IMR-90 (cell line): ENCODE measurements at regions not wholly inside any gene's neighbourhood (a gene's known extent, or its start where the extent isn't known, plus 50 kb on each side); places are given as distances from the start of the nearest gene placed in this dataset.

Experiments used
- ATAC-seq: fragments of 200-7000 bp; cut with Tn5 transposase; 2 replicates; pipeline ENCODE4 v1.9.1; 2020; ENCODE audit warnings: low read depth, mild to moderate bottlenecking, moderate library complexity
- BruUV-seq: library from RNA; stranded (reverse); fragments of 400-500 nt; replicated peaks from 2 replicates; lab custom pipeline; 2021; lab: Mats Ljungman, UMichigan
- CTCF ChIA-PET: fragments of 300-600 bp; formaldehyde crosslinking; extraction: SDS; loops from one replicate; lab custom pipeline; 2021; ENCODE audit warnings: antibody characterized with exemption; lab: Yijun Ruan, JAX
- POLR2A ChIA-PET: fragments of 300-600 bp; sonication (Branson Sonifier 250); formaldehyde crosslinking; loops from one replicate; lab custom pipeline; 2022; ENCODE audit warnings: antibody characterized with exemption; ENCODE audit not compliant: unreplicated experiment; lab: Charles Lee
- DNase-seq: peaks from one replicate; pipeline ENCODE4 v3.0.0; 2013
- H2AFZ ChIP-seq: replicated peaks from 2 replicates; pipeline ENCODE3; 2013; ENCODE audit warnings: low read length, mild to moderate bottlenecking; ENCODE audit not compliant: poor library complexity
- H2AK5ac ChIP-seq: 2 replicates; pipeline ENCODE4 v1.6.1; 2013; ENCODE audit warnings: low read depth, low read length, inconsistent platforms
- H2AK9ac ChIP-seq: replicated peaks from 2 replicates; pipeline ENCODE3; 2013; ENCODE audit warnings: mild to moderate bottlenecking, low read depth, low read length, moderate library complexity; ENCODE audit not compliant: poor library complexity
- H2BK120ac ChIP-seq: 2 replicates; pipeline ENCODE4 v1.6.1; 2013; ENCODE audit warnings: low read depth, low read length, inconsistent platforms
- H2BK15ac ChIP-seq: 3 replicates; pipeline ENCODE4 v1.6.1; 2013; ENCODE audit warnings: low read depth, low read length, inconsistent platforms
- H2BK20ac ChIP-seq: 2 replicates; pipeline ENCODE4 v1.6.1; 2013; ENCODE audit warnings: low read depth, mild to moderate bottlenecking, inconsistent platforms, low read length, moderate library complexity
- H2BK5ac ChIP-seq: 2 replicates; pipeline ENCODE4 v1.6.1; 2013; ENCODE audit warnings: mild to moderate bottlenecking, low read depth, low read length, inconsistent platforms; ENCODE audit not compliant: poor library complexity, severe bottlenecking
- H3K14ac ChIP-seq: replicated peaks from 2 replicates; pipeline ENCODE4 v1.6.1; 2013; ENCODE audit warnings: low read depth, low read length, inconsistent platforms
- H3K18ac ChIP-seq: 2 replicates; pipeline ENCODE4 v1.6.1; 2013; ENCODE audit warnings: low read depth, low read length, control low read depth
- H3K23ac ChIP-seq: 2 replicates; pipeline ENCODE4 v1.6.1; 2013; ENCODE audit warnings: low read depth, low read length, inconsistent platforms
- H3K27ac ChIP-seq: 2 replicates; pipeline ENCODE4 v1.5.1; 2013; ENCODE audit warnings: mild to moderate bottlenecking, control low read depth, low read length; ENCODE audit not compliant: insufficient read depth
- H3K27me3 ChIP-seq: 2 replicates; pipeline ENCODE4 v1.6.1; 2013; ENCODE audit warnings: low read length; ENCODE audit not compliant: control insufficient read depth, insufficient read depth
- H3K36me3 ChIP-seq: 2 replicates; pipeline ENCODE4 v1.6.1; 2013; ENCODE audit warnings: low read length, mixed read lengths; ENCODE audit not compliant: control insufficient read depth, insufficient read depth
- H3K4ac ChIP-seq: 2 replicates; pipeline ENCODE4 v1.6.1; 2013; ENCODE audit warnings: low read depth, low read length, inconsistent platforms
- H3K4me1 ChIP-seq: 2 replicates; pipeline ENCODE4 v1.6.1; 2013; ENCODE audit warnings: low read length, mixed read lengths; ENCODE audit not compliant: control insufficient read depth, insufficient read depth
- H3K4me2 ChIP-seq: 2 replicates; pipeline ENCODE4 v1.6.1; 2013; ENCODE audit warnings: low read depth, mild to moderate bottlenecking, control low read depth, low read length, moderate library complexity
- H3K4me3 ChIP-seq: 2 replicates; pipeline ENCODE4 v1.5.1; 2013; ENCODE audit warnings: low read depth, mild to moderate bottlenecking, control low read depth, low read length, moderate library complexity; ENCODE audit not compliant: insufficient read depth
- H3K56ac ChIP-seq: 2 replicates; pipeline ENCODE4 v1.6.1; 2013; ENCODE audit warnings: low read length, inconsistent platforms; ENCODE audit not compliant: insufficient read depth; ENCODE audit errors: extremely low read depth
- H3K79me1 ChIP-seq, 2 experiments: 2 replicates each; pipeline ENCODE4 v1.6.1; 2013; ENCODE audit warnings: low read length in 2 of 2, inconsistent platforms in 1 of 2, low read depth in 1 of 2
- H3K9ac ChIP-seq: 2 replicates; pipeline ENCODE4 v1.6.1; 2013; ENCODE audit warnings: low read depth, low read length, control low read depth
- H3K9me1 ChIP-seq: 2 replicates; pipeline ENCODE4 v1.6.1; 2013; ENCODE audit warnings: low read length, inconsistent platforms; ENCODE audit not compliant: insufficient read depth
- H3K9me3 ChIP-seq: 2 replicates; pipeline ENCODE4 v1.6.1; 2013; ENCODE audit warnings: low read length; ENCODE audit not compliant: control insufficient read depth, insufficient read depth
- H4K20me1 ChIP-seq: 2 replicates; pipeline ENCODE4 v1.6.1; 2013; ENCODE audit warnings: low read length, inconsistent platforms; ENCODE audit not compliant: insufficient read depth
- H4K5ac ChIP-seq: 2 replicates; pipeline ENCODE4 v1.6.1; 2013; ENCODE audit warnings: mild to moderate bottlenecking, low read depth, low read length, control low read depth
- H4K8ac ChIP-seq, 2 experiments: 2 replicates each; pipeline ENCODE4 v1.6.1; 2013; ENCODE audit warnings: low read depth in 2 of 2, low read length in 2 of 2, control low read depth in 1 of 2, inconsistent platforms in 1 of 2
- H4K91ac ChIP-seq: 2 replicates; pipeline ENCODE4 v1.6.1; 2013; ENCODE audit warnings: low read depth, low read length, inconsistent platforms; ENCODE audit not compliant: insufficient read depth
- CEBPB ChIP-seq: IDR thresholded peaks from 2 replicates; pipeline ENCODE4 v1.6.1; 2012; ENCODE audit warnings: low read depth, low read length, improper control_type of control experiment
- CHD1 ChIP-seq: IDR thresholded peaks from 2 replicates; pipeline ENCODE4 v1.6.1; 2012; ENCODE audit warnings: low read depth, low read length, improper control_type of control experiment
- FOS ChIP-seq: fragments of 150-350 bp; IDR thresholded peaks from 2 replicates; pipeline ENCODE4 v1.6.1; 2016; ENCODE audit warnings: low read depth, low read length
- MAFK ChIP-seq: IDR thresholded peaks from 2 replicates; pipeline ENCODE4 v1.6.1; 2012; ENCODE audit warnings: low read depth, low read length, improper control_type of control experiment
- MAZ ChIP-seq: IDR thresholded peaks from 2 replicates; pipeline ENCODE4 v1.6.1; 2012; ENCODE audit warnings: low read depth, mild to moderate bottlenecking, low read length, improper control_type of control experiment, moderate library complexity, borderline replicate concordance
- POLR2A ChIP-seq: IDR thresholded peaks from 2 replicates; pipeline ENCODE4 v1.6.1; 2012; ENCODE audit warnings: mild to moderate bottlenecking, low read depth, low read length
- RAD21 ChIP-seq: IDR thresholded peaks from 2 replicates; pipeline ENCODE4 v1.6.1; 2012; ENCODE audit warnings: low read length, improper control_type of control experiment
- RCOR1 ChIP-seq: IDR thresholded peaks from 2 replicates; pipeline ENCODE4 v1.6.1; 2012; ENCODE audit warnings: mild to moderate bottlenecking, low read length, improper control_type of control experiment; ENCODE audit not compliant: insufficient replicate concordance
- SMC3 ChIP-seq: fragments of 150-350 bp; IDR thresholded peaks from 2 replicates; pipeline ENCODE4 v1.6.1; 2016; ENCODE audit warnings: low read depth, mild to moderate bottlenecking, antibody characterized with exemption, low read length, moderate library complexity
- WGBS, 2 experiments: methylation state at CpG; one replicate each; pipeline versions ENCODE4 v1.1.5 to v1.1.7; 2013; ENCODE audit warnings: missing lambda C conversion rate in 2 of 2; ENCODE audit not compliant: insufficient read length in 1 of 2; ENCODE audit errors: extremely low coverage in 2 of 2; 5-methylcytosine and 5-hydroxymethylcytosine counted together
- dilution Hi-C: fragments of 300-500 bp; cut with HindIII; formaldehyde crosslinking; loops from one replicate; pipeline ENCODE4 v1.14.3; 2018; ENCODE audit warnings: low sequenced_read_pairs; ENCODE audit not compliant: unreplicated experiment
- in situ Hi-C: fragments of 300-500 bp; cut with MboI; formaldehyde crosslinking; loops from 3 replicates; pipeline ENCODE4 v1.14.3; 2019; ENCODE audit warnings: low sequenced_read_pairs, inconsistent platforms, mixed read lengths
- intact Hi-C: fragments of 100-400 bp; cut with micrococcal nuclease; formaldehyde crosslinking; loops from 2 replicates; pipeline ENCODE4 v1.10.0; 2022
- TF ChIP-seq, protein P1 (sequence below): fragments of 150-350 bp; IDR thresholded peaks from 2 replicates; pipeline ENCODE4 v1.6.1; 2016; ENCODE audit warnings: low read depth, mild to moderate bottlenecking, low read length, moderate library complexity, borderline replicate concordance
- TF ChIP-seq, protein P2 (sequence below): conservative IDR thresholded peaks from 2 replicates; pipeline ENCODE4 v1.5.1; 2012; ENCODE audit warnings: mild to moderate bottlenecking, low read depth, low read length, improper control_type of control experiment

DNA sequence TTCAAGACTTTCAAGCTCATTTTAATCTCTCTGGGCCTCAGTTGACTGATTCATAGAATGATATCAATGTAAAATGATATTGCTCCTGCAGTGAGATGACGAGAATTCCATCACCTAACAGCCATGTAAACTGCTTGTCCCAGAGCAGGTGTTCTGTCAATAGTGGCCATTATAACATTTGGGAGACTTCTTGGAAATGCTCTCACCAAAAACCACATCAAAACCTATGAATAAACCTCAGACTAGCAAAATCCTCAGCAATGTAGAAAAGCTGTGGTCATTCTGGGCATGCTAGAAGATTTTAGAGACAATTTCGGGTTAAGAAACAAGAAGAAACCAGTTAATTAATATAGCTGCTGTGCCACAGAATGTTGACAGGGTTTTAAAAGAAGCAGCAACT is 225.4 kb downstream of the FRK start:
- in situ Hi-C loops (no loop called here), dilution Hi-C loops (no loop called here), intact Hi-C loops (no loop called here)
- CTCF ChIA-PET = no interaction called here
- Histone ChIP-seq H2AK9ac (no peak overlapping the region), H3K23ac (no peak overlapping the region), H3K36me3 (no peaks in the 10 kb centered on the region), H3K27me3 (no peaks in the 10 kb centered on the region), H4K8ac (no peak overlapping the region), H3K9ac (no peak overlapping the region), H3K56ac (no peak overlapping the region), H4K20me1 (no peaks in the 10 kb centered on the region), H2BK15ac (no peak overlapping the region), H3K4me1 (no peaks in the 10 kb centered on the region), H2BK20ac (no peak overlapping the region), H2AK5ac (no peak overlapping the region), H3K18ac (no peak overlapping the region), H2AFZ (no peak overlapping the region), H2BK120ac (no peak overlapping the region), H3K14ac (no peak overlapping the region), H3K4ac (no peak overlapping the region), H3K4me2 (no peak overlapping the region), H3K9me1 (no peaks in the 10 kb centered on the region), H2BK5ac (no peak overlapping the region), H4K5ac (no peak overlapping the region), H3K4me3 (no peak overlapping the region), H4K91ac (no peak overlapping the region), H3K9me3 (no peaks in the 10 kb centered on the region), H3K79me1 (no peaks in the 10 kb centered on the region), H3K27ac (no peak overlapping the region)
- 33% methylated on average over 1 of the region's 2 CpGs; no CpG with 5 or more reads in 1 of the 2 experiments for WGBS, 2 experiments
- DNase-seq (no peak), ATAC-seq (no peak)
- POLR2A ChIA-PET = no interaction called here
- TF ChIP-seq, protein P1, sequence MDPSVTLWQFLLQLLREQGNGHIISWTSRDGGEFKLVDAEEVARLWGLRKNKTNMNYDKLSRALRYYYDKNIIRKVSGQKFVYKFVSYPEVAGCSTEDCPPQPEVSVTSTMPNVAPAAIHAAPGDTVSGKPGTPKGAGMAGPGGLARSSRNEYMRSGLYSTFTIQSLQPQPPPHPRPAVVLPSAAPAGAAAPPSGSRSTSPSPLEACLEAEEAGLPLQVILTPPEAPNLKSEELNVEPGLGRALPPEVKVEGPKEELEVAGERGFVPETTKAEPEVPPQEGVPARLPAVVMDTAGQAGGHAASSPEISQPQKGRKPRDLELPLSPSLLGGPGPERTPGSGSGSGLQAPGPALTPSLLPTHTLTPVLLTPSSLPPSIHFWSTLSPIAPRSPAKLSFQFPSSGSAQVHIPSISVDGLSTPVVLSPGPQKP = no peak
- TF ChIP-seq SMC3 = no peak
- no peak for TF ChIP-seq CHD1
- TF ChIP-seq MAZ = no peak
- TF ChIP-seq MAFK = no peak
- TF ChIP-seq, protein P2, sequence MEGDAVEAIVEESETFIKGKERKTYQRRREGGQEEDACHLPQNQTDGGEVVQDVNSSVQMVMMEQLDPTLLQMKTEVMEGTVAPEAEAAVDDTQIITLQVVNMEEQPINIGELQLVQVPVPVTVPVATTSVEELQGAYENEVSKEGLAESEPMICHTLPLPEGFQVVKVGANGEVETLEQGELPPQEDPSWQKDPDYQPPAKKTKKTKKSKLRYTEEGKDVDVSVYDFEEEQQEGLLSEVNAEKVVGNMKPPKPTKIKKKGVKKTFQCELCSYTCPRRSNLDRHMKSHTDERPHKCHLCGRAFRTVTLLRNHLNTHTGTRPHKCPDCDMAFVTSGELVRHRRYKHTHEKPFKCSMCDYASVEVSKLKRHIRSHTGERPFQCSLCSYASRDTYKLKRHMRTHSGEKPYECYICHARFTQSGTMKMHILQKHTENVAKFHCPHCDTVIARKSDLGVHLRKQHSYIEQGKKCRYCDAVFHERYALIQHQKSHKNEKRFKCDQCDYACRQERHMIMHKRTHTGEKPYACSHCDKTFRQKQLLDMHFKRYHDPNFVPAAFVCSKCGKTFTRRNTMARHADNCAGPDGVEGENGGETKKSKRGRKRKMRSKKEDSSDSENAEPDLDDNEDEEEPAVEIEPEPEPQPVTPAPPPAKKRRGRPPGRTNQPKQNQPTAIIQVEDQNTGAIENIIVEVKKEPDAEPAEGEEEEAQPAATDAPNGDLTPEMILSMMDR = no peak
- no peak for TF ChIP-seq RAD21
- no peak for TF ChIP-seq POLR2A
- TF ChIP-seq RCOR1 = no peak
- TF ChIP-seq FOS = no peak
- no peak for TF ChIP-seq CEBPB
- no TSS peak for BruUV-seq
